ENCODE measurements at regions not wholly inside any gene's neighbourhood (a gene's known extent, or its start where the extent isn't known, plus 50 kb on each side); places are given as distances from the start of the nearest gene placed in this dataset.

- no peak overlapping the region for H3K4me3 ChIP-seq (ENCODE audit: low read length)
- H3K4me1 ChIP-seq (ENCODE audit: control insufficient read depth, low read length), result no peaks in the 10 kb centered on the region
- no peak overlapping the region for H3K4me2 ChIP-seq (ENCODE audit: low read length)
- H4K20me1 ChIP-seq (ENCODE audit: control insufficient read depth, insufficient read depth, low read depth, low read length), result no peaks in the 10 kb centered on the region
- no peaks in the 10 kb centered on the region for H3K27me3 ChIP-seq (ENCODE audit: control insufficient read depth, low read length)
- no peak for TF ChIP-seq EZH2phosphoT487 (IDR thresholded peaks at IDR 0.05; ENCODE audit: borderline replicate concordance, low read length)
- no peak overlapping the region for H3K27ac ChIP-seq (ENCODE audit: low read depth, low read length)
- H3K9me2 ChIP-seq (replicated peaks; ENCODE audit: control insufficient read depth, low read length), result no peaks in the 10 kb centered on the region
- no peaks in the 10 kb centered on the region for H3K79me2 ChIP-seq (ENCODE audit: control insufficient read depth, low read length)
- H3F3A ChIP-seq (ENCODE audit: control insufficient read depth, insufficient read depth), result no peaks in the 10 kb centered on the region
- no peaks in the 10 kb centered on the region for H3K36me3 ChIP-seq (ENCODE audit: control insufficient read depth, low read length)
- no peaks in the 10 kb centered on the region for H3K9me3 ChIP-seq (ENCODE audit: control insufficient read depth, insufficient read depth, low read length)
These were observed 53.7 kb upstream of the CNTN5 start for GRCh38 chr11:98967005-98967404.
